Right renal cortex interstitium (tissue), 3 donors: ENCODE measurements at regions not wholly inside any gene's neighbourhood (a gene's known extent, or its start where the extent isn't known, plus 50 kb on each side); places are given as distances from the start of the nearest gene placed in this dataset.
"Not testable (repeated sequence)": the region's sequence is repeated elsewhere in the genome, so short reads cannot be mapped to it uniquely, and the experiment has no call there.

Source experiments
- DNase-seq, 3 donors: peaks; one replicate each; pipeline ENCODE4 v3.0.0-alpha.2; 2013; ENCODE audit warnings: low read depth in 3 of 3, low spot score in 2 of 3

- DNase-seq: no peak
Measured at GRCh38 chr7:3159445-3159844, 115.8 kb upstream of the CARD11 start.

DNA sequence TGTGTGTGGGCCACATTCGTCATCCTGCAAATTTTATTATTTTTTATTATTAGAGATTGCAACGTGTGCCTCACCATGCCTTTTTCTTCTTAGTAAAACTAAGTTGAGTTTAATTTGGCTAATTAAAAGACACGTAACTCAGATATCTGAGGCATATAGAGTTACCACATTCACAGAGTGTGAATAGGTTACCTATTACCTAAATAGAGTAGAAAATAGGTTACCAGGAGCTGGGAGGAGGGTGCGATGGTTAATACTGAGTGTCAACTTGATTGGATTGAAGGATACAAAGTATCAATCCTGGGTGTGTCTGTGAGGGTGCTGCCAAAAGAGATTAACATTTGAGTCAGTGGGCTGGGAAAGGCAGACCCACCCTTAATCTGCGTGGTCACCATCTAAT is 116.3 kb upstream of the CARD11 start:
- DNase-seq: not testable (repeated sequence)

GRCh38 chr7:3162289-3162688 is 118.6 kb upstream of the CARD11 start:
- DNase-seq: no peak

DNA sequence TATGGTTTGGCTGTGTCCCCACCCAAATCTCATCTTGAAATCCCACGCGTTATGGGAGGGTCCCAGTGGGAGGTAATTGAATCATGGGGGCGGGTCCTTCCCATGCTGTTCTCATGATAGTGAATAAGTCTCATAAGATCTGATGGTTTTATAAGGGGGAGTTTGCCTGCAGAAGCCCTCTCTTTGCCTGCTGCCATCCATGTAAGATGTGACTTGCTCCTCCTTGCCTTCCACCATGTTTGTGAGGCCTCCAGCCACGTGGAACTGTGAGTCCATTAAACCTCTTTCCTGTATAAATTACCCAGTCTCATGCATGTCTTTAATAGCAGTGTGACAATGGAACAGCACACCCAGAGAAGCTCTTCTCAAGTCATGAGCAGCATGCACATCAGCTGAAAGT is 119.1 kb upstream of the CARD11 start:
- not testable (repeated sequence) for DNase-seq

- DNase-seq: no peak
Measured at GRCh38 chr7:3164380-3164792, 120.7 kb upstream of the CARD11 start.

- no peak for DNase-seq
Measured at GRCh38 chr7:3165681-3166580, 122.3 kb upstream of the CARD11 start.

- DNase-seq: no peak
Measured at GRCh38 chr7:3167551-3167950, 123.9 kb upstream of the CARD11 start.

DNA sequence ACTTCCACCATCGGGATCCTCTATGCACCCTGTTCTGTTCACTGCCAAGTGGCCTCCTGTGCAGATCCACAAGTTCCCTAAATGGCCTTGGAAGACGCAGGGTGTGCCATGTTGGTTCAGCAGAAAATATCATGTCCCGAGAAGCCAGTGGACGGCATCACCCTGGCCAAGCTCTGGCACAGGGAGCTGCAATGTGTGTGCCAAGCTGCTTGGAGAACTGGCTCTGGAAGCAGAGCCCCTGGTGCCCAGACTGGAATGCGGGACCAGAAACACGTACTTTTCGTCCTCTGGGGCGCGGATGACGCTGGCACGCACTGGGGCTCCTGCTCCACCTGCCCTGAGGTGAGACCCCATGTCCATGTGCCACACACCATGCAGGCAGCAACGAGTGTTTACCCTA is 124.7 kb upstream of the CARD11 start:
- no peak for DNase-seq

DNA sequence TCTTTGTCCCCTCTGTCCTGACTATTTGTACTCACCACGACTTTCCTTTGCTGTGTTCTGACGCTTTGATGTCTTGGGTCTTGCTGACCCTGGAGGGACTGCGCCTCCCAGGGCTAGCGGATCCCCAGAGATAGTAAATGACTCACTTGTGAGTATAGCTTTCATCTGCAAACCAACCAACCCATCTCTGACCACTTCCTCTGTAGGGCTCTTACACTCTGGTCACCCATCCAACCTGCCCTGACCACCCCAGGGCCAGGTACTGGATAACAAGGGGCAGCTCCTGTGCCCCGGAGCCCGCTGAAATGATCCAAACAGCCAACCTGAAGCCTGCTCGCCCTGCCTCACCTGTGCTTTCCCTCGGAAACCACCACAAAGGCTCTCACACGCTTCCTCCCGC is 125.2 kb upstream of the CARD11 start:
- DNase-seq: no peak

GRCh38 chr7:3172768-3173280 is 128.2 kb upstream of the SDK1 start:
- DNase-seq: no peak

GRCh38 chr7:3174515-3175284 is 126.4 kb upstream of the SDK1 start:
- DNase-seq: no peak

DNA sequence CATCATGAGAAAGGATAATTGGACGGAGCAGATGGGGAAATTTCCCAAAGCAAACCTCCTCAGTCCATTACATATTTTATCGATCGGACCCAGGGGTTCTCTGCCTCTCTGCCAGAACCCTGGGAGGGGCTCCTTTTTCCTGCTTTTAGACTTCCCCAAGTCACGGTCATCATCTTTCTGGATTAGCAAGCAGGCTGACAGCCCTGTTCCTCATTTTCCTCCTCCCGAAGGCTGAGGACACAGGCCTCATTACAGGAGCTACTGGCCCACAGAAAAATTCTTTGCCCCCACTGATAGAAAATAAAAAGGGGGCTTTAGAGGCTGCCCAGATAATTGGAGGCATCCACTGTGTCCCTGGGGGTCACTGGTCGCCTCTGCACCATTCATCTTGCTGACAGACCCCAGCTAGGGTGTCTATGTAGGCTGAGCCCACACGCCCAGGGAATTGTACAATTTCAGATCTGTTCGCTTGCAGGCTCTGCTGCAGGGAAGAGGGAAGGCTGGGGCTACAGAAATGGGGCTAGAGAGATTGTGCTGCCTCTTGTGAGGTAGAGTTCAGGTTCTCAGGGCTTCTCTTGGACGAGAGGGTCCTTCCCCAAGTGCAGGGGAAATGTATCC is 125.7 kb upstream of the SDK1 start:
- DNase-seq: no peak

DNA sequence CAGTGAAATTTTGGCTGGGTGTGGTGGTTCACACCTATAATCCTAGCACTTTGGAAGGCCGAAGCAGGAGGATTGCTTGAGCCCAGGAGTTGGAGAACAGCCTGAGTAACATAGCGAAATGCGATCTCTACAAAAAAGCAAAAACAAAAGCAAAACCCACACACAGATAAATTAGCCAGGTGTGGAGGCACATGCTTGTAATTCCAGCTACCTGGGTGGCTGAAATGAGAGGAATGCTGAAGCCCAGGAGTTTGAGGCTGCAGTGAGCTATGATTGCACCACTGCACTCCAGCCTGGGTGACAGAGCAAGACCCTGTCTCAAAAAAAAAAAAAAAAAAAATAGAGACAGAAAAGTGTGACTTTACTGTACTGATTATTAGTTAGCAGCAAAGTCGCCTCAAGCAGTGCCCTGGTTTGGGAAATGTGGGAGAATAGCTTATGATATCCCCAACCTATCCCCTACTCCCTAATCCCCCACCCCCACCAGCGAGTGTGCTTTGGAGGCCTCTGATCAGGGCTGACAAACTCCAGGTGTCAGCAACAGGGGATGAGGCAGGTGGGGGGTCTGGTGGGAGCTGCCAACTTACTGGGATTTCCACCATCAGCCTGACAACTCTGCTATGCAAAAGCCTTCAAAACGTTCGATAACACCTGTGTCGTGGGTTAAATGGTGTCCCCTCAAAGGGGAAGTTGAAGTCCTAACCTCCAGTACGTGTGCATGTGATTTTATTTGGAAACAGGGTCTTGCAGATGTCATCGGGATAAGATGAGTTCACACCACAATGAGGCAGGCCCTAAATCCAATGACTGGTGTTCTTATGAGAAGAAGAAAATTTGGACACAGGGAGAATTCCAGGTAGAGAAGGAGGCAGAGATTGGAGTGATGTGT is 124.7 kb upstream of the SDK1 start:
- DNase-seq: no peak

DNA sequence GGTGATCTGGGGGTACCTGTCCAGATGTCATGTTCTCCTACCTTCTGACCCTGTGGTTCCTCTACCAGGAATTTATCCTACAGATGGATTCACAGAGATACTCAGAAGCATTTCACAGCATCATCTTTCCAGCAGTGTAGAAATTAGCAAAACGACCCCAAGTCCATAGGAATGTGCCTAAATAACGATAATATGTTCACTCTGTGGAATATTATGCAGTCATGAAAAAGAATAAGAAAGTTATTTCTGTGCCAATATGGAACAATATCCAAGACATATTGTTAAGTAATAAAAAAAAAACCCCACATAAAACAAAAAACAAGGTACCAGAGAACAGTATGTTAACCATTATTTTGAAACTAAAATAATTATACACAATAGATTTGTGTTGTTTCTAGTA is 123.8 kb upstream of the SDK1 start:
- no peak for DNase-seq

- no peak for DNase-seq
Measured at GRCh38 chr7:3179456-3179855, 121.6 kb upstream of the SDK1 start.

- no peak for DNase-seq
Measured at GRCh38 chr7:3180604-3181003, 120.4 kb upstream of the SDK1 start.

DNA sequence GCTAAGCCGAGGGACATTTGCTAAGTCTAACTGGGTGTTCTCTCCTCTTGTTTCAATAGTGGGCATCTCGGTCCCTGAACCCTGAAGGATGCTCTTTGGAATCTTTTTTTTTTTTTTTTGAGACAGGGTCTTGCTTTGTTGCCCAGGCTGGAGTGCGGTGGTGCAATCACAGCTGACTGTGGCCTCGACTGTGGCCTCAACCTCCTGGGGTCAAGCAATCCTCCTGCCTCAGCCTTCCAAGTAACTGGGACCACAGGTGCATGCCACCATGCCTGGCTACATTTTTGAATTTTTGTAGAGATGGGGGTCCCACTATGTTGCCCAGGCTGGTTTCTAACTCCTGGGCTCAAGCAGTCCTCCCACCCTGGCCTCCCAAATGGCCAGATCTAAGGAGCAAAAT is 119.0 kb upstream of the SDK1 start:
- DNase-seq: not testable (repeated sequence)

GRCh38 chr7:3187444-3188040 is 113.5 kb upstream of the SDK1 start:
- DNase-seq: no peak

GRCh38 chr7:3188946-3189345 is 112.1 kb upstream of the SDK1 start:
- no peak for DNase-seq

GRCh38 chr7:3191548-3191947 is 109.5 kb upstream of the SDK1 start:
- DNase-seq: no peak
